ENCODE measurements at regions not wholly inside any gene's neighbourhood (a gene's known extent, or its start where the extent isn't known, plus 50 kb on each side); places are given as distances from the start of the nearest gene placed in this dataset.

DNA sequence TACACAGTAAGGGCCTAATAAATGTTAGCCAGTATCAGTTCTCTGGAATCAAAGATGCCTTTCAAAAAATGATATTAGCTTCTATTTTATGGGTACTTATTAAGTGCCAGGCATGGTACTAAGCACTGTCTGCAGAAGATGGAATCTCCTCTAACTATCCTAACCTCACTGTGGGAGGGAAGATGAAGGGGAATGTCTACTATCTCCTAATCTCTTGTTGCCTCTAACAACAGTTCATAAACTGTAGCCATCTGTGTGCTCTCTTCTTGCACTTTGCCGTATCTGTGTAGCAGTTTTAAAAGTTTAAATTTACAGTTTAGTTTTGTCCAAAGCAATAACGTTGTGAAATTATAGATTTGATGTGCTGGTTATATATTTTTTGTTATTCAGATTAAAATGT lies 99.6 kb upstream of the CCDC112 start:
- 19% methylated on average over 2 of the region's 2 CpGs for WGBS (ENCODE audit: low lambda C conversion rate)
- H3K4me1 ChIP-seq (ENCODE audit: insufficient read depth, low read length): no peaks in the 10 kb centered on the region
- H3K9ac ChIP-seq (ENCODE audit: insufficient read depth, low read depth, low read length): no peak overlapping the region
- CTCF ChIA-PET (ENCODE audit: low intra/inter-chr PET ratio, low total read pairs): no interaction called here
- H3K79me2 ChIP-seq (ENCODE audit: insufficient read depth, low read length): no peaks in the 10 kb centered on the region
- intact Hi-C loops (cut with micrococcal nuclease; ENCODE audit: unreplicated experiment) (no loop called here), in situ Hi-C loops (cut with HindIII; ENCODE audit: extremely low pct_ligation_motif_present, low pct_unique_long_range_greater_than_20kb) (no loop called here)
- no peak overlapping the region for H3K4me3 ChIP-seq (replicated peaks in 1 of 3; ENCODE audit: insufficient read depth in 1 of 3, low read depth in 2 of 3, low read length in 3 of 3)
- DNase-seq (ENCODE audit: low spot score): no peak
- ATAC-seq: no peak
- POLR2A ChIA-PET: no interaction called here
- H3K4me2 ChIP-seq (ENCODE audit: low read depth, low read length): no peak overlapping the region
- BruUV-seq (replicated peaks): no TSS peak
- no peaks in the 10 kb centered on the region for H3K9me3 ChIP-seq (ENCODE audit: low read length)
- no peaks in the 10 kb centered on the region for H3K27me3 ChIP-seq (ENCODE audit: control insufficient read depth in 1 of 2, insufficient read depth in 2 of 2, low read length in 2 of 2)
- no peak overlapping the region for H2AFZ ChIP-seq (ENCODE audit: low read length)
- H3K27ac ChIP-seq (ENCODE audit: extremely low read length, insufficient read depth, low read length): no peak overlapping the region
- no peaks in the 10 kb centered on the region for H4K20me1 ChIP-seq (ENCODE audit: insufficient read depth, low read length)
- H3K36me3 ChIP-seq (replicated peaks in 1 of 2; ENCODE audit: control insufficient read depth in 1 of 2, insufficient read depth in 2 of 2, low read length in 2 of 2): no peaks in the 10 kb centered on the region
- no peak for FAIRE-seq
- TF ChIP-seq ZHX2 (IDR thresholded peaks at IDR 0.05; ENCODE audit: low read depth) (no peak), ZHX2 (CRISPR knock-in tag; IDR thresholded peaks at IDR 0.05; ENCODE audit: borderline replicate concordance) (no peak), ZNF580 (CRISPR knock-in tag; IDR thresholded peaks at IDR 0.05; ENCODE audit: borderline replicate concordance, low read depth) (no peak), MBD4 (IDR thresholded peaks at IDR 0.05; ENCODE audit: borderline replicate concordance, low read length) (no peak), PRDM4 (CRISPR knock-in tag; IDR thresholded peaks at IDR 0.05; ENCODE audit: borderline replicate concordance) (no peak), JUND (CRISPR knock-in tag; IDR thresholded peaks at IDR 0.05) (no peak), CERS6 (CRISPR knock-in tag; IDR thresholded peaks at IDR 0.05) (no peak), MTF1 (CRISPR knock-in tag; IDR thresholded peaks at IDR 0.05) (no peak), KAT8 (CRISPR knock-in tag; IDR thresholded peaks at IDR 0.05) (no peak), RARG (CRISPR knock-in tag; IDR thresholded peaks at IDR 0.05; ENCODE audit: low read depth) (no peak), MEF2D (CRISPR knock-in tag; IDR thresholded peaks at IDR 0.05) (no peak), SETDB1 (CRISPR knock-in tag; IDR thresholded peaks at IDR 0.05; ENCODE audit: borderline replicate concordance) (no peak)
- TF ChIP-seq, protein P1, sequence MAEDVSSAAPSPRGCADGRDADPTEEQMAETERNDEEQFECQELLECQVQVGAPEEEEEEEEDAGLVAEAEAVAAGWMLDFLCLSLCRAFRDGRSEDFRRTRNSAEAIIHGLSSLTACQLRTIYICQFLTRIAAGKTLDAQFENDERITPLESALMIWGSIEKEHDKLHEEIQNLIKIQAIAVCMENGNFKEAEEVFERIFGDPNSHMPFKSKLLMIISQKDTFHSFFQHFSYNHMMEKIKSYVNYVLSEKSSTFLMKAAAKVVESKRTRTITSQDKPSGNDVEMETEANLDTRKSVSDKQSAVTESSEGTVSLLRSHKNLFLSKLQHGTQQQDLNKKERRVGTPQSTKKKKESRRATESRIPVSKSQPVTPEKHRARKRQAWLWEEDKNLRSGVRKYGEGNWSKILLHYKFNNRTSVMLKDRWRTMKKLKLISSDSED (CRISPR knock-in tag; IDR thresholded peaks at IDR 0.05): no peak
